ENCODE measurements at regions not wholly inside any gene's neighbourhood (a gene's known extent, or its start where the extent isn't known, plus 50 kb on each side); places are given as distances from the start of the nearest gene placed in this dataset.

- TF ChIP-seq CTCF (conservative IDR thresholded peaks at IDR 0.05; ENCODE audit: low read depth, low read length) (no peak), POLR2A (IDR thresholded peaks at IDR 0.05; ENCODE audit: low read depth, low read length) (no peak), SMC3 (IDR thresholded peaks at IDR 0.05; ENCODE audit: low read depth, low read length) (no peak), MAZ (IDR thresholded peaks at IDR 0.05; ENCODE audit: borderline replicate concordance, low read depth, low read length) (no peak), RCOR1 (IDR thresholded peaks at IDR 0.05; ENCODE audit: insufficient replicate concordance, low read length) (no peak), CHD1 (IDR thresholded peaks at IDR 0.05; ENCODE audit: low read depth, low read length) (no peak), ELK1 (IDR thresholded peaks at IDR 0.05; ENCODE audit: borderline replicate concordance, low read depth, low read length) (no peak), MAFK (IDR thresholded peaks at IDR 0.05; ENCODE audit: low read depth, low read length) (no peak), USF2 (IDR thresholded peaks at IDR 0.05; ENCODE audit: low read depth, low read length) (no peak), RAD21 (IDR thresholded peaks at IDR 0.05; ENCODE audit: low read length) (no peak)
These were observed 80.6 kb upstream of the LRCH1 start for GRCh38 chr13:46472384-46472783.
